ENCODE measurements at regions not wholly inside any gene's neighbourhood (a gene's known extent, or its start where the extent isn't known, plus 50 kb on each side); places are given as distances from the start of the nearest gene placed in this dataset.

DNA sequence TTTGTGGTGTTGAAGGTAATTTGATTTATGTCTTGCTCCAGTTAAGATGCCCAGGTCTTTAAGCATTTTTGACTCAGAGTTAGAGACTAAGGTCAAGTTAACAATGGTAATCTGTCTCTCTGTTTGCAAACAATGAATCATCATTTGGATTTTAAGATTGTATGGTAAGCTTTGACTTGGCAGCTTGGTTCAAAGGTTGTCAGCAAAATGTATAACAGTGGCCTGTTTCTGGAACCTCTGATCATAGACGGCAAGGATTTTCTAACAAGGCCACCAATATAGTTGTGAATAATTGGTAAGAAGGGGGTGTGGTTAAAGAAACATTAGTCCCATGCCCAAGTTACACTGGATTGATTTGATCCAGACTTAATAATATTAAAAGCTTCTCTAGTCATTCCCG, 775.2 kb upstream of the GOLIM4 start:
- H3K4me3 Mint-ChIP-seq = no peak overlapping the region
- no peaks in the 10 kb centered on the region for H3K27me3 Mint-ChIP-seq
- H3K9me3 Mint-ChIP-seq = no peaks in the 10 kb centered on the region
- ATAC-seq (ENCODE audit: low read depth) = no peak
- TF ChIP-seq, protein P1, sequence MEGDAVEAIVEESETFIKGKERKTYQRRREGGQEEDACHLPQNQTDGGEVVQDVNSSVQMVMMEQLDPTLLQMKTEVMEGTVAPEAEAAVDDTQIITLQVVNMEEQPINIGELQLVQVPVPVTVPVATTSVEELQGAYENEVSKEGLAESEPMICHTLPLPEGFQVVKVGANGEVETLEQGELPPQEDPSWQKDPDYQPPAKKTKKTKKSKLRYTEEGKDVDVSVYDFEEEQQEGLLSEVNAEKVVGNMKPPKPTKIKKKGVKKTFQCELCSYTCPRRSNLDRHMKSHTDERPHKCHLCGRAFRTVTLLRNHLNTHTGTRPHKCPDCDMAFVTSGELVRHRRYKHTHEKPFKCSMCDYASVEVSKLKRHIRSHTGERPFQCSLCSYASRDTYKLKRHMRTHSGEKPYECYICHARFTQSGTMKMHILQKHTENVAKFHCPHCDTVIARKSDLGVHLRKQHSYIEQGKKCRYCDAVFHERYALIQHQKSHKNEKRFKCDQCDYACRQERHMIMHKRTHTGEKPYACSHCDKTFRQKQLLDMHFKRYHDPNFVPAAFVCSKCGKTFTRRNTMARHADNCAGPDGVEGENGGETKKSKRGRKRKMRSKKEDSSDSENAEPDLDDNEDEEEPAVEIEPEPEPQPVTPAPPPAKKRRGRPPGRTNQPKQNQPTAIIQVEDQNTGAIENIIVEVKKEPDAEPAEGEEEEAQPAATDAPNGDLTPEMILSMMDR (IDR thresholded peaks at IDR 0.05) = no peak
- no peaks in the 10 kb centered on the region for H3K4me1 Mint-ChIP-seq
- H3K27ac Mint-ChIP-seq = no peak overlapping the region
- no peaks in the 10 kb centered on the region for H3K36me3 Mint-ChIP-seq (ENCODE audit: low read depth)
- CTCF ChIA-PET = no interaction called here
- intact Hi-C loops (cut with micrococcal nuclease) = no loop called here
- no peak for DNase-seq
- POLR2A ChIA-PET = no interaction called here

DNA sequence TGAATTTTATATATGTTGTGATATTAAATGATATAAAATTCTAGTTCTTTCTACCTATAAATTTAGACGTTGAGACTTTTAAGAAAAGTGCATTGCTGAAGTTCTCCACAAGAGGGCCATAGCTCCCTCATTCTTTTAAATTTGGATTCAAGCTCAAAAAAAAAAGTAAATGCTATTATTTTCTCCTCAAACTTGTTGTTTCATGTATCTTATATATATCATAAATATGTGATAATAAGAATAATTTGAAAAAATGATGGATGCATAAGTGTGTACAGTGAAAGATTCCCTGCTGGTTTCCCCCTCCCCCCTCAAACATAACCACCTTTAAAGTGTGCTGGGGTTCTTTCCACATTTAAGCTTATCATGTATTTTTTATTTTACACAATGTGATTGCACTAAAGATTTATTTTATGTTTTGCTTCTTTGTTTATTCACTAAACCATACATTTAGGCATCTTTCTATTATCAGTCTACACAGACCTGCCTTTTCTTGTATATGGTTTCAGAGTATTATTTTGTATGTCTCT, 769.4 kb upstream of the GOLIM4 start:
- H3K36me3 Mint-ChIP-seq (ENCODE audit: low read depth) = no peaks in the 10 kb centered on the region
- no peaks in the 10 kb centered on the region for H3K27me3 Mint-ChIP-seq
- H3K4me1 Mint-ChIP-seq = no peaks in the 10 kb centered on the region
- no peak for DNase-seq
- ChIA-PET CTCF (interaction anchor here (0.7 to 3.2 kb wide), 7 partner anchors 10 to 880 kb away, joined by 3 to 21 read pairs (median 4); no protein-coding TSS in a partner anchor), POLR2A (no interaction called here)
- H3K4me3 Mint-ChIP-seq = no peak overlapping the region
- intact Hi-C loops (cut with micrococcal nuclease) = loop anchor here (2.0 to 10.0 kb wide), 2 partner anchors 280 to 804 kb away; no protein-coding TSS in a partner anchor
- ATAC-seq (ENCODE audit: low read depth) = no peak
- H3K27ac Mint-ChIP-seq = no peak overlapping the region
- H3K9me3 Mint-ChIP-seq = no peaks in the 10 kb centered on the region
- TF ChIP-seq, protein P1 (IDR thresholded peaks at IDR 0.05) = no peak

DNA sequence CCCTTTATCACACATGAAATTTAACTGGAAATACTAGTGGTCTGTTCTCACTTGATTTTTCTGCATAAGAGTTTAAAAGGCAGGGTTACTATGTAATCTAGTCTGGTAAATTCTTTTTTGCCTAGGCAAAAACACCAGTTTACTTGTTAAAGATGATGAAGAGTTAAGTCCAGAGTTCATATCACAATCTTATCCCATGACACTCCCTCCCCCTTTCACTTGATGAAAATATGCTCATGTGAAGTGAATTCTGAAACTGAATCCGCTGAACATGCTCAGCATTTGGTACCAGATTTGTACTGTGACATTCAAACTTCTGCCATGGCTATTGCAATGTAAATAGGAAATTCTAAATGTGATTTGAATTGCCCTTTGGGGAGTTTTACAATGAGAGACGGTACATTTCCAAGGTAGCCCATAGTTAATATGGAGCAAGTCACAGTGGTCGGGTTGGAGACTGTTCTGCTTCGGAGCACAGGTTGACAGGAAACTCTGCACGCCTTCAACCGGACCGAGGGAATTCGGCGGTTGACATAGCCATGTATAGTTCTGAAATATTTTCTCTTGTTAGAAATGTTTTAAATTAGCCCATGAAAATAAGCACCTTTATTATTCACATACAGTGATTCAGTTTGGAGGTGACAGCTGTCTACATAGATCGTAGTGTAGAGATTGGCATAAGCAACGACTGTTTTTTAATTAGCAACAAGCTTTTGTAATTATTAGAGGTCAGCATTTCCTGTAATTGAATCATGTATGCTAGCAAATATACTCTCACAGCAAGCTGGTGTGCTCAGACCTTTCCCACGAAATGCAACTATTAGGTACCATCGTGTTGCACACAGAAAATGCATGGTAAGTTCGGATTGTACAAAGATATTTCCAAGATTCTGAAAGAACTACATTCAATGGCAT, 768.6 kb upstream of the GOLIM4 start:
- no peaks in the 10 kb centered on the region for H3K4me1 Mint-ChIP-seq
- DNase-seq (no peak), ATAC-seq (ENCODE audit: low read depth) (no peak)
- H3K4me3 Mint-ChIP-seq = no peak overlapping the region
- TF ChIP-seq, protein P1 (IDR thresholded peaks at IDR 0.05) = no peak
- intact Hi-C loops (cut with micrococcal nuclease) = loop anchor here (2.0 to 10.0 kb wide), 2 partner anchors 280 to 804 kb away; no protein-coding TSS in a partner anchor
- CTCF ChIA-PET = interaction anchor here (1.0 to 3.2 kb wide), 7 partner anchors 9 to 881 kb away, joined by 3 to 21 read pairs (median 4); no protein-coding TSS in a partner anchor
- H3K9me3 Mint-ChIP-seq = no peaks in the 10 kb centered on the region
- POLR2A ChIA-PET = no interaction called here
- no peak overlapping the region for H3K27ac Mint-ChIP-seq
- H3K27me3 Mint-ChIP-seq = no peaks in the 10 kb centered on the region
- H3K36me3 Mint-ChIP-seq (ENCODE audit: low read depth) = no peaks in the 10 kb centered on the region

DNA sequence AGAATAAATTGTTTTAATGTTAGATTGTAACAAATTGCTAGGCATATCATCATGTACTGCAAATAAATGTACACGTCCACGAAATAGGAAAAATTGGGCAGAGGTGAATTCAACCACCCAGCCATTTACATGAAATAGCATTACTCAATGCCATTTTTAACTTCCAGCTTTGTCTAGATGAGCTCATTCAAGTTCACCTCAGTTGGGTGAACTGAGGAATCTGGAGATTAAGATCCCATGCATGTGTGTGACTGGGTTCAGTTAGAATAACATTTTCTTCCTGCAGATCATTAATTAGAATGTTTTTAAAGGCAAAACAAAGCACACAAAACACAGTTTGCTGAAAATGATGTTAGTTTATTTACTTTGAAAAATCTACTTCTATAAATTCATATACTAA, 767.8 kb upstream of the GOLIM4 start:
- TF ChIP-seq, protein P1 (IDR thresholded peaks at IDR 0.05) = no peak
- ChIA-PET CTCF (interaction anchor here (1.9 kb wide), 1 partner anchor 806 kb away, joined by 5 read pairs; no protein-coding TSS in a partner anchor), POLR2A (no interaction called here)
- no peaks in the 10 kb centered on the region for H3K4me1 Mint-ChIP-seq
- no peaks in the 10 kb centered on the region for H3K9me3 Mint-ChIP-seq
- H3K36me3 Mint-ChIP-seq (ENCODE audit: low read depth) = no peaks in the 10 kb centered on the region
- ATAC-seq (ENCODE audit: low read depth) (no peak), DNase-seq (no peak)
- intact Hi-C loops (cut with micrococcal nuclease) = loop anchor here (10.0 kb wide), 1 partner anchor 281 kb away; no protein-coding TSS in a partner anchor
- H3K27me3 Mint-ChIP-seq = no peaks in the 10 kb centered on the region
- no peak overlapping the region for H3K4me3 Mint-ChIP-seq
- no peak overlapping the region for H3K27ac Mint-ChIP-seq

DNA sequence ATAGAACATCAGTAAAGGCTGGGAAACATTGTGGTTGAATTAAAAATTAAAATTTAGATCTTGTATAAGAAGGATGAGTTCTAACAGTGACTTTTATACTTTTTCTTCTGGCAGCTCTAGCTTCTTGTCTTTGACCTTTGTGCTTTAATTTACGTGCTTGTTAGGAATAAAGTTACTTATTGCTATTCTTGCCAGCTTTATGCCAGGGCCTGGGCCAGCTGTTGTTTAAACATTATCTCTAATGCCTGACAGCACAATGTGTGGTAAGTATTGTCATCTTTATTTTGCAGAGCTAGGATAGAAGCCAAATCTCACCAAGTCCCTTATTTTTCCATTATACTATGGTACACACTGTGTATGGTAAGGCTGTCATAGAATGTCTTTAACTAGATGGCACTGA, 766.7 kb upstream of the GOLIM4 start:
- Mint-ChIP-seq H3K4me3 (no peak overlapping the region), H3K36me3 (ENCODE audit: low read depth) (no peaks in the 10 kb centered on the region), H3K4me1 (no peaks in the 10 kb centered on the region), H3K9me3 (no peaks in the 10 kb centered on the region), H3K27me3 (no peaks in the 10 kb centered on the region), H3K27ac (no peak overlapping the region)
- ATAC-seq (ENCODE audit: low read depth) (no peak), DNase-seq (no peak)
- intact Hi-C loops (cut with micrococcal nuclease) = loop anchor here (10.0 kb wide), 1 partner anchor 282 kb away; no protein-coding TSS in a partner anchor
- POLR2A ChIA-PET = no interaction called here
- TF ChIP-seq, protein P1 (IDR thresholded peaks at IDR 0.05) = no peak
- CTCF ChIA-PET = interaction anchor here (1.9 kb wide), 1 partner anchor 807 kb away, joined by 5 read pairs; no protein-coding TSS in a partner anchor
